HG03342 (cell line): ENCODE measurements at regions not wholly inside any gene's neighbourhood (a gene's known extent, or its start where the extent isn't known, plus 50 kb on each side); places are given as distances from the start of the nearest gene placed in this dataset.
"Not testable (repeated sequence)": the region's sequence is repeated elsewhere in the genome, so short reads cannot be mapped to it uniquely, and the experiment has no call there.

Source experiments
- ATAC-seq: cut with Tn5 transposase; IDR thresholded peaks from one replicate; pipeline ENCODE4 v1.9.1; 2021; ENCODE audit warnings: mild to moderate bottlenecking, moderate library complexity; ENCODE audit not compliant: unreplicated experiment

DNA sequence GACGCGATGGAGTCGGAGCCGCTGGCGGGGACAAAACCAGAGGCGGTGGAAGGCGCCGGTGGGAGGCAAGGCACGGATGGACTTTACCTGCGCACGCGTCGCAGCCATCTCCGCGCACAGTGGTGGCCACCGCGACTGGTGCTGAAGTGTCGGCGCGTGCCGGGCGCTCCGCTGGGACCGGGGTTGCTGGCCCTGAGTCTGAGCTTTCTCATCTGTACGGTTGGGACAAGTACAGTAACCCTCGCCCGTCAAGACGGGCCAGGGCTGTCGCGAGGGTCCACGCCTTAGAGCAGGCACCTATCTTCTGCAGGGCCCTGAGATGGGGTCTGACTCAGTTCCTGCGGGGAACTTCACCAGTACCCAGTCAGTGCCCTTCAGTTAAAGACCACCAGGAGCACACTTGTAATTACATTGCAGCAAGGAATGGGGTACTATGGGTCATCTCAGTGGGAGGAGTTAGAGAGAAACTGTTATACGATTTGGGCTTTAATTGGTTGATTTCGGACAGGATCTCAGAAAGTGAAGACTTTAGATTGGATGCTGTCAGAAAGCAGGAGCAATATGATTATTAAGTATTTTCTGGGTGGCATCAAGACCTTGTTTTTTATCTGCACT is 385.6 kb downstream of the SPATA31A6 start:
- ATAC-seq: not testable (repeated sequence)

DNA sequence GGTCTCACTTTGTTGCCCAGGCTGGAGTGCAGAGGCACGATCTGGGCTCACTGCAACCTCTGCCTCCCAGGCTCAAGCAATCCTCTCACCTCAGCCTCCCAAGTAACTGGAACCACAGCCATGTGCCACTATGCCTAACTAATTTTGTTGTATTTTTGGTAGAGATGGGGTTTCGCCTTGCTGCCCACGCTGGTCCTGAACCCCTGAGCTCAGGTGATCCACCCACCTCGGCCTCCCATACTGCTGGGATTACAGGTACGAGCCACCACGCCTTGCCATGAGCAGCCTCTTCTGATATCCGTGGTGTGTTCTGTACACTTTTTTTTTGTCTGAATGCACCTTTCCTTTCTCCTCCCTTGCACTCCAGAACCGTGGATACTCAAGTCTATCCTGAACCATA is 394.4 kb downstream of the SPATA31A6 start:
- ATAC-seq: not testable (repeated sequence)
